Right ventricle myocardium inferior (tissue), 1 donor: ENCODE measurements at regions not wholly inside any gene's neighbourhood (a gene's known extent, or its start where the extent isn't known, plus 50 kb on each side); places are given as distances from the start of the nearest gene placed in this dataset.

Experiments
- ATAC-seq: fragments of 200-7000 bp; cut with Tn5 transposase; one replicate; pipeline ENCODE4 v1.9.1; 2020; ENCODE audit warnings: mild to moderate bottlenecking, moderate library complexity
- DNase-seq: peaks from one replicate; pipeline ENCODE4 v3.0.0; 2021; ENCODE audit errors: missing footprints
- intact Hi-C: fragments of 100-400 bp; cut with DNase I; formaldehyde crosslinking; loops from one replicate; pipeline ENCODE4 v1.11.0; 2022
- donor health status: DM: no; HTN: yes; CAD: no; lungs with severe emphysema.

- no peak for ATAC-seq
- intact Hi-C loops = no loop called here
- no peak for DNase-seq
These were observed 166.0 kb upstream of the MDFIC start for GRCh38 chr7:114755856-114756255.

GRCh38 chr7:114758661-114759227, 163.2 kb upstream of the MDFIC start:
- ATAC-seq (no peak), DNase-seq (no peak)
- intact Hi-C loops = no loop called here

- intact Hi-C loops = no loop called here
- no peak for DNase-seq
These were observed 162.4 kb upstream of the MDFIC start for GRCh38 chr7:114759347-114760062.

GRCh38 chr7:114760477-114760876, 161.4 kb upstream of the MDFIC start:
- intact Hi-C loops = no loop called here
- ATAC-seq = no peak
- no peak for DNase-seq

More at GRCh38 chr7:114759347-114760062, 162.4 kb upstream of the MDFIC start:
- no peak for ATAC-seq

GRCh38 chr7:114761973-114762372, 159.9 kb upstream of the MDFIC start:
- ATAC-seq = no peak
- intact Hi-C loops = no loop called here

GRCh38 chr7:114765331-114766040, 156.4 kb upstream of the MDFIC start:
- DNase-seq = no peak
- intact Hi-C loops = no loop called here

More at GRCh38 chr7:114761973-114762372, 159.9 kb upstream of the MDFIC start:
- no peak for DNase-seq

GRCh38 chr7:114766041-114766356, 155.9 kb upstream of the MDFIC start:
- no peak for ATAC-seq
- intact Hi-C loops = no loop called here
- DNase-seq = no peak

More at GRCh38 chr7:114765331-114766040, 156.4 kb upstream of the MDFIC start:
- ATAC-seq = no peak

GRCh38 chr7:114777288-114777687, 144.6 kb upstream of the MDFIC start:
- no peak for ATAC-seq
- intact Hi-C loops = no loop called here
- no peak for DNase-seq

- ATAC-seq (no peak), DNase-seq (no peak)
- intact Hi-C loops = no loop called here
These were observed 138.4 kb upstream of the MDFIC start for GRCh38 chr7:114783508-114783907.

- intact Hi-C loops = no loop called here
- ATAC-seq (no peak), DNase-seq (no peak)
These were observed 137.7 kb upstream of the MDFIC start for GRCh38 chr7:114784177-114784576.

GRCh38 chr7:114784746-114785145, 137.1 kb upstream of the MDFIC start:
- DNase-seq (no peak), ATAC-seq (no peak)
- intact Hi-C loops = no loop called here

- ATAC-seq (no peak), DNase-seq (no peak)
- intact Hi-C loops = no loop called here
These were observed 136.4 kb upstream of the MDFIC start for GRCh38 chr7:114785496-114785895.

- DNase-seq (no peak), ATAC-seq (no peak)
- intact Hi-C loops = no loop called here
These were observed 135.4 kb upstream of the MDFIC start for GRCh38 chr7:114786455-114786854.

GRCh38 chr7:114787556-114787955, 134.3 kb upstream of the MDFIC start:
- no peak for ATAC-seq
- no peak for DNase-seq
- intact Hi-C loops = no loop called here

GRCh38 chr7:114788706-114789105, 133.2 kb upstream of the MDFIC start:
- DNase-seq (no peak), ATAC-seq (no peak)
- intact Hi-C loops = no loop called here

- no peak for ATAC-seq
- intact Hi-C loops = no loop called here
- no peak for DNase-seq
These were observed 132.7 kb upstream of the MDFIC start for GRCh38 chr7:114789161-114789560.

GRCh38 chr7:114789871-114790311, 132.0 kb upstream of the MDFIC start:
- ATAC-seq = no peak
- intact Hi-C loops = no loop called here
- no peak for DNase-seq

- DNase-seq (no peak), ATAC-seq (no peak)
- intact Hi-C loops = no loop called here
These were observed 131.4 kb upstream of the MDFIC start for GRCh38 chr7:114790521-114790920.

GRCh38 chr7:114791771-114792170, 130.1 kb upstream of the MDFIC start:
- DNase-seq (no peak), ATAC-seq (no peak)
- intact Hi-C loops = no loop called here

GRCh38 chr7:114793155-114793845, 128.6 kb upstream of the MDFIC start:
- ATAC-seq (no peak), DNase-seq (no peak)
- intact Hi-C loops = no loop called here
